B cell (primary cell): ENCODE measurements at regions not wholly inside any gene's neighbourhood (a gene's known extent, or its start where the extent isn't known, plus 50 kb on each side); places are given as distances from the start of the nearest gene placed in this dataset.

Experiments used
- ATAC-seq: fragments of 200-7000 bp; cut with Tn5 transposase; one replicate; pipeline ENCODE4 v1.10.0; 2021; ENCODE audit warnings: low read depth, mild to moderate bottlenecking, moderate number of reproducible peaks, moderate library complexity
- CTCF ChIA-PET: fragments of 350-600 bp; sonication (Branson Sonifier 250); formaldehyde crosslinking; loops from one replicate; lab custom pipeline; 2021; ENCODE audit warnings: antibody characterized with exemption, inconsistent platforms; lab: Charles Lee
- POLR2A ChIA-PET: fragments of 350-600 bp; sonication (Branson Sonifier 250); formaldehyde crosslinking; loops from one replicate; lab custom pipeline; 2021; ENCODE audit warnings: antibody characterized with exemption; lab: Charles Lee
- DNase-seq: peaks from one replicate; pipeline ENCODE4 v3.0.0; 2013
- H2AFZ ChIP-seq: 2 replicates; pipeline ENCODE4 v1.6.1; 2012; ENCODE audit warnings: mild to moderate bottlenecking, low read depth, low read length; ENCODE audit not compliant: insufficient read depth, poor library complexity, severe bottlenecking
- H3K27ac ChIP-seq, 2 donors: 1 replicate in 1 of 2; 2 replicates in 1 of 2; pipeline ENCODE4 v1.5.1; 2012 to 2013; ENCODE audit warnings: low read length in 2 of 2, mild to moderate bottlenecking in 2 of 2, moderate library complexity in 1 of 2
- H3K27me3 ChIP-seq, 4 experiments: fragments of 200-600 bp in 1 of 4; sonication (generic) in 1 of 4; replicated peaks in 1 of 4; 1 replicate in 2 of 4; 2 replicates in 2 of 4; pipeline versions ENCODE4 v1.6.1 to v1.7.0; 2013 to 2016; ENCODE audit warnings: low read length in 3 of 4, mild to moderate bottlenecking in 2 of 4, mixed read lengths in 1 of 4, moderate library complexity in 1 of 4; ENCODE audit not compliant: insufficient read depth in 4 of 4, control insufficient read depth in 3 of 4; ENCODE audit errors: control extremely low read depth in 1 of 4
- H3K36me3 ChIP-seq, 2 experiments: replicated peaks in 1 of 2; 1 replicate in 1 of 2; 2 replicates in 1 of 2; pipeline versions ENCODE4 v1.6.1 to v1.7.1; 2013; ENCODE audit warnings: low read length in 1 of 2; ENCODE audit not compliant: insufficient read depth in 2 of 2, control insufficient read depth in 1 of 2; ENCODE audit errors: control extremely low read depth in 1 of 2, extremely low read depth in 1 of 2
- H3K4me1 ChIP-seq, 2 donors: fragments of 200-600 bp in 1 of 2; sonication (generic) in 1 of 2; 1 replicate in 1 of 2; 2 replicates in 1 of 2; pipeline versions ENCODE4 v1.5.1 to v1.6.1; 2013 to 2017; ENCODE audit warnings: low read length in 2 of 2; ENCODE audit not compliant: control insufficient read depth in 2 of 2, insufficient read depth in 2 of 2
- H3K4me2 ChIP-seq: replicated peaks from 2 replicates; pipeline ENCODE3; 2012; ENCODE audit warnings: mild to moderate bottlenecking, low read depth, low read length; ENCODE audit not compliant: poor library complexity, severe bottlenecking
- H3K4me3 ChIP-seq, 5 experiments: fragments of 200-600 bp in 1 of 5; sonication (generic) in 1 of 5; 1 replicate in 3 of 5; 2 replicates in 2 of 5; pipeline versions ENCODE4 v1.5.1 to v1.7.0; 2011 to 2016; ENCODE audit warnings: low read length in 4 of 5, mild to moderate bottlenecking in 4 of 5, low read depth in 2 of 5, control low read depth in 1 of 5, moderate library complexity in 1 of 5; ENCODE audit not compliant: insufficient read depth in 1 of 5; ENCODE audit errors: control extremely low read depth in 1 of 5, extremely low read depth in 1 of 5
- H3K79me2 ChIP-seq: fragments of 200-600 bp; sonication (generic); one replicate; pipeline ENCODE4 v1.6.0; 2016; ENCODE audit warnings: low read length; ENCODE audit not compliant: control insufficient read depth, insufficient read depth
- H3K9ac ChIP-seq: fragments of 200-600 bp; sonication (generic); 2 replicates; pipeline ENCODE4 v1.6.1; 2017; ENCODE audit warnings: mild to moderate bottlenecking, low read length, moderate library complexity
- H3K9me3 ChIP-seq, 3 donors: one replicate each; pipeline versions ENCODE4 v1.6.1 to v1.7.1; 2013; ENCODE audit warnings: low read length in 2 of 3; ENCODE audit not compliant: control insufficient read depth in 2 of 3, insufficient read depth in 1 of 3; ENCODE audit errors: control extremely low read depth in 1 of 3
- H4K20me1 ChIP-seq: 2 replicates; pipeline ENCODE4 v1.6.0; 2012; ENCODE audit warnings: mild to moderate bottlenecking, low read length; ENCODE audit not compliant: insufficient read depth, control insufficient read depth, poor library complexity, severe bottlenecking
- H3K27ac Mint-ChIP-seq: one replicate; pipeline ENCODE4 v1.8.0; 2021; ENCODE audit warnings: mixed read lengths
- H3K27me3 Mint-ChIP-seq: one replicate; pipeline ENCODE4 v1.8.0; 2021; ENCODE audit warnings: mixed read lengths
- H3K4me1 Mint-ChIP-seq: one replicate; pipeline ENCODE4 v1.8.0; 2021; ENCODE audit warnings: mixed read lengths
- H3K4me3 Mint-ChIP-seq: one replicate; pipeline ENCODE4 v1.8.0; 2021; ENCODE audit warnings: mixed read lengths
- H3K9me3 Mint-ChIP-seq: one replicate; pipeline ENCODE4 v1.8.0; 2022; ENCODE audit warnings: mixed read lengths; ENCODE audit not compliant: insufficient read depth
- EZH2 ChIP-seq: IDR thresholded peaks from 2 replicates; pipeline ENCODE4 v1.6.1; 2012; ENCODE audit warnings: borderline replicate concordance, low read depth, mild to moderate bottlenecking, moderate library complexity, low read length; ENCODE audit not compliant: insufficient read depth, poor library complexity, severe bottlenecking
- WGBS: methylation state at CpG from one replicate; pipeline ENCODE4 v1.1.5; 2013; ENCODE audit warnings: missing lambda C conversion rate; ENCODE audit not compliant: insufficient coverage; 5-methylcytosine and 5-hydroxymethylcytosine counted together
- intact Hi-C: fragments of 100-400 bp; cut with micrococcal nuclease; formaldehyde crosslinking; loops from one replicate; pipeline ENCODE4 v1.10.0; 2022
- TF ChIP-seq, protein P1 (sequence below): fragments of 200-600 bp; IDR thresholded peaks from one replicate; pipeline ENCODE4 v1.8.0; 2022; ENCODE audit warnings: antibody characterized with exemption, mild to moderate bottlenecking

DNA sequence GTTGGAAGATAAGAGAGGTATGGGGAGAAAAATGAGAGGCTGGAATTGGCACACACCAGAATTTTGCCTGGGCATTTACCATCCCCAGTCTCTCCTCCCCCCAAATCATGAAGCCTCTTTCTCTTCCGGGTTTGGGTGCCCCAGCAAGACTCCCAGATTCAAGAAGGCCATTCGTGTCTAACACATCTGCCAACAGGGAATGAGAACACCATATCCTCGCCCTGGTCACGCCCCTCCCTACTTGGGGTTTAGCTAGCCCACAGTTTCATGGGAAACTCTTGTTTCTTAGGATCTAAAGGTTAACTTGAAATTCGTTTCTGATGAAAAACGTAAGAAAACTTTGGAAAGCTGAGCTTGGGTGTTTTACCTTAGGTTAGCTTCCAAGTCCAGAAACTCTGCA, 105.5 kb upstream of the TMEM170B start:
- Mint-ChIP-seq H3K4me3 (no peak overlapping the region), H3K27ac (no peak overlapping the region), H3K9me3 (peaks cover 2% of the 10 kb centered on the region), H3K27me3 (no peaks in the 10 kb centered on the region), H3K4me1 (peaks cover 52% of the 10 kb centered on the region)
- TF ChIP-seq, protein P1, sequence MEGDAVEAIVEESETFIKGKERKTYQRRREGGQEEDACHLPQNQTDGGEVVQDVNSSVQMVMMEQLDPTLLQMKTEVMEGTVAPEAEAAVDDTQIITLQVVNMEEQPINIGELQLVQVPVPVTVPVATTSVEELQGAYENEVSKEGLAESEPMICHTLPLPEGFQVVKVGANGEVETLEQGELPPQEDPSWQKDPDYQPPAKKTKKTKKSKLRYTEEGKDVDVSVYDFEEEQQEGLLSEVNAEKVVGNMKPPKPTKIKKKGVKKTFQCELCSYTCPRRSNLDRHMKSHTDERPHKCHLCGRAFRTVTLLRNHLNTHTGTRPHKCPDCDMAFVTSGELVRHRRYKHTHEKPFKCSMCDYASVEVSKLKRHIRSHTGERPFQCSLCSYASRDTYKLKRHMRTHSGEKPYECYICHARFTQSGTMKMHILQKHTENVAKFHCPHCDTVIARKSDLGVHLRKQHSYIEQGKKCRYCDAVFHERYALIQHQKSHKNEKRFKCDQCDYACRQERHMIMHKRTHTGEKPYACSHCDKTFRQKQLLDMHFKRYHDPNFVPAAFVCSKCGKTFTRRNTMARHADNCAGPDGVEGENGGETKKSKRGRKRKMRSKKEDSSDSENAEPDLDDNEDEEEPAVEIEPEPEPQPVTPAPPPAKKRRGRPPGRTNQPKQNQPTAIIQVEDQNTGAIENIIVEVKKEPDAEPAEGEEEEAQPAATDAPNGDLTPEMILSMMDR = no peak
- no peak for TF ChIP-seq EZH2
- Histone ChIP-seq H3K79me2 (peaks cover 8% of the 10 kb centered on the region), H3K9ac (no peak overlapping the region), H3K27me3 (no peaks in the 10 kb centered on the region), H2AFZ (no peak overlapping the region), H3K27ac (no peak overlapping the region), H4K20me1 (no peaks in the 10 kb centered on the region), H3K4me1 (peaks cover 32 to 34% of the 10 kb centered on the region in 2 donors), H3K4me2 (no peak overlapping the region), H3K9me3 (peaks cover 0 to 2% (median 0%) of the 10 kb centered on the region in 3 donors), H3K36me3 (no peaks in the 10 kb centered on the region), H3K4me3 (no peak overlapping the region)
- CTCF ChIA-PET = no interaction called here
- intact Hi-C loops = no loop called here
- WGBS = 100% methylated on average over 4 of the region's 6 CpGs
- ATAC-seq = no peak
- no peak for DNase-seq
- POLR2A ChIA-PET = no interaction called here

DNA sequence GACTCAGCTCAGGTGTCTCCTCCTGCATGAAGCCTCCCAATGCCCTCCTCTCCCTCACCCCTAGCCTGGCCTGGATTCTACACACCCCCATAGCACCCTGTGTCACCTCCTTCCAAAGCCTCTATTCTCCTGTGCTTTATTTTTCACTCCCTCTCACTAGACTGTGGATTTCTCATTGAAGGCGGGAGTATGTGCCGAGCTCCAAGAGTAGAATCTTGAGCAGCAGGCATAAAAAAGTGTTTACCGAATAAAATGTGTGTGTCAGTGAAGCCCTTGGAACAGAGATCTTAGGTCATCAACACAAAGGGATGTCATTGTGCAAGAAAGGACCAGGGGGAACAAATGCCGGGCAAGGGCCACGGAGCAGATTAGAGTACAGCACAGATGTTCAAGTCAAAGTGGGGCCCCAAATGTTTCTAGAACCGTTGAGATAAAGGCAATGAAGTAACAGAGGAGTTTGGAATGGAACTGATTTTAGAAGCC, 106.1 kb upstream of the TMEM170B start:
- WGBS = 93% methylated on average over 6 of the region's 6 CpGs
- Histone ChIP-seq H3K27ac (no peak overlapping the region), H3K9ac (no peak overlapping the region), H3K27me3 (no peaks in the 10 kb centered on the region), H3K4me2 (no peak overlapping the region), H3K36me3 (no peaks in the 10 kb centered on the region), H3K9me3 (no peaks in the 10 kb centered on the region), H3K79me2 (peaks cover 8% of the 10 kb centered on the region), H3K4me1 (peaks cover 32 to 34% of the 10 kb centered on the region in 2 donors), H4K20me1 (no peaks in the 10 kb centered on the region), H2AFZ (no peak overlapping the region), H3K4me3 (no peak overlapping the region)
- POLR2A ChIA-PET = no interaction called here
- no peak overlapping the region for H3K4me3 Mint-ChIP-seq
- no peak for DNase-seq
- ATAC-seq = no peak
- TF ChIP-seq, protein P1 = no peak
- TF ChIP-seq EZH2 = no peak
- intact Hi-C loops = no loop called here
- no peaks in the 10 kb centered on the region for H3K27me3 Mint-ChIP-seq
- H3K27ac Mint-ChIP-seq = no peak overlapping the region
- H3K4me1 Mint-ChIP-seq = peaks cover 55% of the 10 kb centered on the region
- CTCF ChIA-PET = no interaction called here
- H3K9me3 Mint-ChIP-seq = peaks cover 2% of the 10 kb centered on the region
